HepG2 (cell line): ENCODE measurements at regions not wholly inside any gene's neighbourhood (a gene's known extent, or its start where the extent isn't known, plus 50 kb on each side); places are given as distances from the start of the nearest gene placed in this dataset.

Experiments
- CTCF ChIP-seq: sonication (generic); formaldehyde crosslinking; IDR thresholded peaks from 2 replicates; pipeline ENCODE4 v1.5.0; 2020; ENCODE audit warnings: mild to moderate bottlenecking, missing genetic modification reagents, moderate library complexity
- GZF1 ChIP-seq: sonication (generic); formaldehyde crosslinking; IDR thresholded peaks from 2 replicates; pipeline ENCODE4 v1.5.1; 2020; ENCODE audit warnings: mild to moderate bottlenecking, missing genetic modification reagents
- YY1 ChIP-seq: IDR thresholded peaks from 2 replicates; pipeline ENCODE4 v1.6.1; 2011; ENCODE audit warnings: low read length, low read depth, moderate library complexity, mild to moderate bottlenecking; ENCODE audit not compliant: insufficient read depth, insufficient replicate concordance
- ZBTB21 ChIP-seq: sonication (generic); formaldehyde crosslinking; IDR thresholded peaks from 2 replicates; pipeline ENCODE4 v1.4.0; 2020; ENCODE audit warnings: missing genetic modification reagents
- ZMYM4 ChIP-seq: sonication (generic); formaldehyde crosslinking; IDR thresholded peaks from 2 replicates; pipeline ENCODE4 v1.8.1; 2023; ENCODE audit warnings: mild to moderate bottlenecking, missing genetic modification reagents
- TF ChIP-seq, protein P1 (sequence below): sonication (generic); formaldehyde crosslinking; IDR thresholded peaks from 2 replicates; pipeline ENCODE4 v1.4.0; 2020; ENCODE audit warnings: low read depth, missing genetic modification reagents
- TF ChIP-seq, protein P2 (sequence below): IDR thresholded peaks from 2 replicates; pipeline ENCODE4 v1.6.1; 2012; ENCODE audit warnings: inconsistent platforms

DNA sequence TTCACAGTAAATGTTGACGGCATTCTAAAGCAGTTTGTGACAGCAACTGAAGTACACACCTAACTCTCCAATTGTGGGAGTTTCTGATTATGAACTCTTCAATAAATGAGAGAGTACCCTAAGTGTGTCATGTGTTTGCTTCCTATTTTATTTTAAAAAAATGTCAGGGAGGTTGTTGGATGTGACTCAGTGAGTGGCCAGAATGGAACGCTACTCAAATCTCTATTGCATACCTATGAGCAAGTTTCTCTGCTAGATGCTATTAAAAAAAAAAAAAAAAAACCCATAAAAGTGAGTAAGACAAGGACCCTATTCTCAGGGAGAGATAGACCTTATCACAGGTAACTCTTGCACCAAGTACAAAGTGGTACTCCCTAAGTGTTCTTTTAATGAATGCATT lies 256.6 kb downstream of the BTG1 start:
- TF ChIP-seq YY1 (no peak), ZMYM4 (CRISPR knock-in tag) (no peak), CTCF (no peak), GZF1 (CRISPR knock-in tag) (no peak), ZBTB21 (no peak)
- TF ChIP-seq, protein P1, sequence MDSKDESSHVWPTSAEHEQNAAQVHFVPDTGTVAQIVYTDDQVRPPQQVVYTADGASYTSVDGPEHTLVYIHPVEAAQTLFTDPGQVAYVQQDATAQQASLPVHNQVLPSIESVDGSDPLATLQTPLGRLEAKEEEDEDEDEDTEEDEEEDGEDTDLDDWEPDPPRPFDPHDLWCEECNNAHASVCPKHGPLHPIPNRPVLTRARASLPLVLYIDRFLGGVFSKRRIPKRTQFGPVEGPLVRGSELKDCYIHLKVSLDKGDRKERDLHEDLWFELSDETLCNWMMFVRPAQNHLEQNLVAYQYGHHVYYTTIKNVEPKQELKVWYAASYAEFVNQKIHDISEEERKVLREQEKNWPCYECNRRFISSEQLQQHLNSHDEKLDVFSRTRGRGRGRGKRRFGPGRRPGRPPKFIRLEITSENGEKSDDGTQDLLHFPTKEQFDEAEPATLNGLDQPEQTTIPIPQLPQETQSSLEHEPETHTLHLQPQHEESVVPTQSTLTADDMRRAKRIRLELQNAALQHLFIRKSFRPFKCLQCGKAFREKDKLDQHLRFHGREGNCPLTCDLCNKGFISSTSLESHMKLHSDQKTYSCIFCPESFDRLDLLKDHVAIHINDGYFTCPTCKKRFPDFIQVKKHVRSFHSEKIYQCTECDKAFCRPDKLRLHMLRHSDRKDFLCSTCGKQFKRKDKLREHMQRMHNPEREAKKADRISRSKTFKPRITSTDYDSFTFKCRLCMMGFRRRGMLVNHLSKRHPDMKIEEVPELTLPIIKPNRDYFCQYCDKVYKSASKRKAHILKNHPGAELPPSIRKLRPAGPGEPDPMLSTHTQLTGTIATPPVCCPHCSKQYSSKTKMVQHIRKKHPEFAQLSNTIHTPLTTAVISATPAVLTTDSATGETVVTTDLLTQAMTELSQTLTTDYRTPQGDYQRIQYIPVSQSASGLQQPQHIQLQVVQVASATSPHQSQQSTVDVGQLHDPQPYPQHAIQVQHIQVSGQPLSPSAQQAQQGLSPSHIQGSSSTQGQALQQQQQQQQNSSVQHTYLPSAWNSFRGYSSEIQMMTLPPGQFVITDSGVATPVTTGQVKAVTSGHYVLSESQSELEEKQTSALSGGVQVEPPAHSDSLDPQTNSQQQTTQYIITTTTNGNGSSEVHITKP (CRISPR knock-in tag), result no peak
- TF ChIP-seq, protein P2, sequence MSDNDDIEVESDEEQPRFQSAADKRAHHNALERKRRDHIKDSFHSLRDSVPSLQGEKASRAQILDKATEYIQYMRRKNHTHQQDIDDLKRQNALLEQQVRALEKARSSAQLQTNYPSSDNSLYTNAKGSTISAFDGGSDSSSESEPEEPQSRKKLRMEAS, result no peak
